Calu3 (cell line): ENCODE measurements at regions not wholly inside any gene's neighbourhood (a gene's known extent, or its start where the extent isn't known, plus 50 kb on each side); places are given as distances from the start of the nearest gene placed in this dataset.

Experiments
- BruUV-seq: library from RNA; stranded (reverse); fragments of 400-500 nt; replicated peaks from 2 replicates; lab custom pipeline; 2021; lab: Mats Ljungman, UMichigan
- CTCF ChIA-PET: fragments of 300-600 bp; sonication (Branson Sonifier 250); formaldehyde crosslinking; loops from one replicate; lab custom pipeline; 2022; ENCODE audit warnings: antibody characterized with exemption; lab: Charles Lee
- DNase-seq: peaks from one replicate; pipeline ENCODE4 v3.0.0; 2022
- H3K27ac Mint-ChIP-seq: one replicate; pipeline ENCODE4 v1.8.0; 2022; ENCODE audit warnings: mixed read lengths; ENCODE audit not compliant: unreplicated experiment
- H3K27me3 Mint-ChIP-seq: one replicate; pipeline ENCODE4 v1.8.0; 2022; ENCODE audit warnings: mixed read lengths; ENCODE audit not compliant: unreplicated experiment
- H3K36me3 Mint-ChIP-seq: one replicate; pipeline ENCODE4 v1.8.0; 2022; ENCODE audit warnings: mild to moderate bottlenecking, moderate library complexity, mixed read lengths; ENCODE audit not compliant: insufficient read depth, unreplicated experiment
- H3K4me1 Mint-ChIP-seq: one replicate; pipeline ENCODE4 v1.8.0; 2022; ENCODE audit warnings: mild to moderate bottlenecking, low read depth, mixed read lengths; ENCODE audit not compliant: unreplicated experiment
- H3K4me3 Mint-ChIP-seq: one replicate; pipeline ENCODE4 v1.8.0; 2022; ENCODE audit warnings: mild to moderate bottlenecking, low read depth, moderate library complexity, mixed read lengths; ENCODE audit not compliant: unreplicated experiment
- H3K9me3 Mint-ChIP-seq: one replicate; pipeline ENCODE4 v1.8.0; 2022; ENCODE audit warnings: low read depth, mixed read lengths; ENCODE audit not compliant: unreplicated experiment
- CTCF ChIP-seq: fragments of 200-600 bp; IDR thresholded peaks from one replicate; pipeline ENCODE4 v1.8.0; 2022; ENCODE audit warnings: antibody characterized with exemption; ENCODE audit not compliant: unreplicated experiment
- intact Hi-C: fragments of 100-400 bp; cut with micrococcal nuclease; formaldehyde crosslinking; loops from one replicate; pipeline ENCODE4 v1.10.0; 2022; ENCODE audit not compliant: unreplicated experiment

- Mint-ChIP-seq H3K27ac (no peak overlapping the region), H3K4me3 (no peak overlapping the region), H3K36me3 (no peaks in the 10 kb centered on the region), H3K9me3 (no peaks in the 10 kb centered on the region), H3K27me3 (no peaks in the 10 kb centered on the region), H3K4me1 (no peaks in the 10 kb centered on the region)
- intact Hi-C loops: no loop called here
- BruUV-seq: no TSS peak
- CTCF ChIA-PET: no interaction called here
- DNase-seq: no peak
- TF ChIP-seq CTCF: no peak
Observed at GRCh38 chr2:7140306-7140705, 223.1 kb downstream of the RNF144A start.

- intact Hi-C loops: no loop called here
- no peak for DNase-seq
- Mint-ChIP-seq H3K4me3 (no peak overlapping the region), H3K36me3 (no peaks in the 10 kb centered on the region), H3K9me3 (peaks cover 3% of the 10 kb centered on the region), H3K27me3 (no peaks in the 10 kb centered on the region), H3K4me1 (no peaks in the 10 kb centered on the region), H3K27ac (no peak overlapping the region)
- BruUV-seq: no TSS peak
- CTCF ChIA-PET: no interaction called here
- no peak for TF ChIP-seq CTCF
Observed at GRCh38 chr2:7145707-7146106, 228.5 kb downstream of the RNF144A start.

- Mint-ChIP-seq H3K27ac (no peak overlapping the region), H3K9me3 (peaks cover 3% of the 10 kb centered on the region), H3K4me1 (no peaks in the 10 kb centered on the region), H3K27me3 (no peaks in the 10 kb centered on the region), H3K4me3 (no peak overlapping the region), H3K36me3 (no peaks in the 10 kb centered on the region)
- no peak for DNase-seq
- no TSS peak for BruUV-seq
- TF ChIP-seq CTCF: no peak
- intact Hi-C loops: no loop called here
- CTCF ChIA-PET: no interaction called here
Observed at GRCh38 chr2:7146151-7146550, 228.9 kb downstream of the RNF144A start.

GRCh38 chr2:7154656-7155055 is 237.4 kb downstream of the RNF144A start:
- peaks cover 21% of the 10 kb centered on the region for H3K27me3 Mint-ChIP-seq
- intact Hi-C loops: no loop called here
- H3K27ac Mint-ChIP-seq: no peak overlapping the region
- peaks cover 8% of the 10 kb centered on the region for H3K4me1 Mint-ChIP-seq
- TF ChIP-seq CTCF: no peak
- CTCF ChIA-PET: no interaction called here
- no peaks in the 10 kb centered on the region for H3K9me3 Mint-ChIP-seq
- no TSS peak for BruUV-seq
- no peak overlapping the region for H3K4me3 Mint-ChIP-seq
- no peaks in the 10 kb centered on the region for H3K36me3 Mint-ChIP-seq
- no peak for DNase-seq
